HCT116 (cell line): ENCODE measurements at regions not wholly inside any gene's neighbourhood (a gene's known extent, or its start where the extent isn't known, plus 50 kb on each side); places are given as distances from the start of the nearest gene placed in this dataset.

Experiments used
- ATAC-seq: fragments of 200-7000 bp; cut with Tn5 transposase; 2 replicates; pipeline ENCODE4 v1.9.1; 2020; ENCODE audit warnings: mild to moderate bottlenecking, moderate library complexity
- BruUV-seq: library from RNA; stranded (reverse); fragments of 400-500 nt; replicated peaks from 2 replicates; lab custom pipeline; 2021; lab: Mats Ljungman, UMichigan
- CTCF ChIA-PET: fragments of 300-600 bp; sonication (Branson Sonifier 250); formaldehyde crosslinking; loops from one replicate; lab custom pipeline; 2021; ENCODE audit warnings: antibody characterized with exemption; lab: Charles Lee
- POLR2A ChIA-PET: fragments of 300-600, 350-600 bp; sonication (Branson Sonifier 250); formaldehyde crosslinking; loops from one replicate; lab custom pipeline; 2021; ENCODE audit warnings: antibody characterized with exemption; lab: Charles Lee
- RAD21 ChIA-PET, 2 experiments: fragments of 300-600 bp; sonication (Branson Sonifier 250); formaldehyde crosslinking; loops; one replicate each; lab custom pipeline; 2023; ENCODE audit warnings: low total read pairs in 2 of 2; ENCODE audit not compliant: uncharacterized antibody in 2 of 2, unreplicated experiment in 2 of 2, low non-redundant PET in 1 of 2; lab: Charles Lee
- DNase-seq: peaks from one replicate; pipeline ENCODE4 v3.0.0-alpha.2; 2010; ENCODE audit warnings: low read depth, low spot score
- H2AFZ ChIP-seq: fragments of 200-600 bp; shearing (Covaris generic), sonication (generic); 2 replicates; pipeline ENCODE4 v1.6.1; 2017; ENCODE audit warnings: low read depth, mixed run types, mixed read lengths, antibody characterized with exemption, low read length; ENCODE audit not compliant: poor library complexity, severe bottlenecking
- H3K27ac ChIP-seq: 2 replicates; pipeline ENCODE4 v1.5.1; 2012; ENCODE audit warnings: low read depth, low read length
- H3K27me3 ChIP-seq: fragments of 200-600 bp; sonication (generic); 2 replicates; pipeline ENCODE4 v1.6.1; 2016; ENCODE audit warnings: mixed run types, low read length, mixed read lengths; ENCODE audit not compliant: insufficient read depth
- H3K36me3 ChIP-seq, 2 experiments: fragments of 200-500 bp in 1 of 2; fragments of 200-600 bp in 1 of 2; sonication (Bioruptor generic) in 1 of 2; sonication (generic) in 1 of 2; 2 replicates each; pipeline versions ENCODE4 v1.5.1 to v1.6.1; 2014 to 2016; ENCODE audit warnings: low read length in 2 of 2, inconsistent platforms in 1 of 2, mixed read lengths in 1 of 2, mixed run types in 1 of 2; ENCODE audit not compliant: insufficient read depth in 2 of 2, control insufficient read depth in 1 of 2
- H3K4me1 ChIP-seq, 2 experiments: fragments of 200-600 bp in 1 of 2; sonication (generic) in 1 of 2; 2 replicates each; pipeline versions ENCODE4 v1.5.1 to v1.6.1; 2012 to 2017; ENCODE audit warnings: low read length in 2 of 2, inconsistent platforms in 1 of 2, mild to moderate bottlenecking in 1 of 2, mixed read lengths in 1 of 2, mixed run types in 1 of 2, moderate library complexity in 1 of 2; ENCODE audit not compliant: insufficient read depth in 2 of 2, control insufficient read depth in 1 of 2
- H3K4me2 ChIP-seq: fragments of 200-600 bp; sonication (generic); 2 replicates; pipeline ENCODE4 v1.6.1; 2017; ENCODE audit warnings: mixed run types, low read length, mixed read lengths
- H3K4me3 ChIP-seq, 2 experiments: fragments of 200-600 bp in 1 of 2; sonication (generic) in 1 of 2; replicated peaks in 1 of 2; 2 replicates each; pipeline ENCODE4 v1.5.1; 2011 to 2016; ENCODE audit warnings: low read length in 2 of 2, control low read depth in 1 of 2, low read depth in 1 of 2, mild to moderate bottlenecking in 1 of 2, mixed read lengths in 1 of 2, mixed run types in 1 of 2
- H3K79me2 ChIP-seq: fragments of 200-600 bp; sonication (generic); 2 replicates; pipeline ENCODE4 v1.6.1; 2017; ENCODE audit warnings: mild to moderate bottlenecking, mixed run types, low read length, moderate library complexity, mixed read lengths; ENCODE audit not compliant: insufficient read depth
- H3K9ac ChIP-seq: fragments of 200-600 bp; sonication (generic); 2 replicates; pipeline ENCODE4 v1.6.1; 2016; ENCODE audit warnings: low read length, mixed read lengths
- H3K9me2 ChIP-seq: fragments of 200-600 bp; sonication (generic), shearing (Covaris generic); 2 replicates; pipeline ENCODE4 v1.6.1; 2017; ENCODE audit warnings: mixed run types, mild to moderate bottlenecking, moderate library complexity; ENCODE audit not compliant: insufficient read depth
- H3K9me3 ChIP-seq, 2 experiments: fragments of 200-500 bp in 1 of 2; fragments of 200-600 bp in 1 of 2; sonication (Bioruptor generic) in 1 of 2; sonication (generic) in 1 of 2; 2 replicates each; pipeline ENCODE4 v1.6.1; 2014 to 2017; ENCODE audit warnings: low read length in 2 of 2, mixed read lengths in 2 of 2, inconsistent platforms in 1 of 2, low read depth in 1 of 2, mild to moderate bottlenecking in 1 of 2, mixed run types in 1 of 2, moderate library complexity in 1 of 2; ENCODE audit not compliant: control insufficient read depth in 1 of 2, insufficient read depth in 1 of 2
- H4K20me1 ChIP-seq: fragments of 200-600 bp; sonication (generic), shearing (Covaris generic); 2 replicates; pipeline ENCODE4 v1.6.1; 2017; ENCODE audit warnings: mixed run types, mild to moderate bottlenecking, moderate library complexity; ENCODE audit not compliant: insufficient read depth
- CBX3 ChIP-seq: IDR thresholded peaks from 2 replicates; pipeline ENCODE4 v1.6.1; 2012; ENCODE audit warnings: low read depth
- EGR1 ChIP-seq: IDR thresholded peaks from 2 replicates; pipeline ENCODE4 v1.6.1; 2012; ENCODE audit warnings: low read depth
- ELF1 ChIP-seq: IDR thresholded peaks from 2 replicates; pipeline ENCODE4 v1.6.1; 2012; ENCODE audit warnings: low read depth, borderline replicate concordance
- EZH2 ChIP-seq: fragments of 200-600 bp; sonication (generic); IDR thresholded peaks from 2 replicates; pipeline ENCODE4 v1.6.1; 2017; ENCODE audit warnings: antibody characterized with exemption, mixed run types
- EZH2phosphoT487 ChIP-seq: fragments of 200-600 bp; IDR thresholded peaks from 2 replicates; pipeline ENCODE4 v1.6.1; 2018; ENCODE audit warnings: antibody characterized with exemption, borderline replicate concordance
- FOSL1 ChIP-seq: IDR thresholded peaks from 2 replicates; pipeline ENCODE4 v1.6.1; 2012; ENCODE audit warnings: low read depth
- JUND ChIP-seq: IDR thresholded peaks from 2 replicates; pipeline ENCODE4 v1.6.1; 2012
- POLR2A ChIP-seq: IDR thresholded peaks from 2 replicates; pipeline ENCODE4 v1.7.0; 2011; ENCODE audit warnings: borderline replicate concordance; ENCODE audit not compliant: insufficient read depth, insufficient read length; ENCODE audit errors: extremely low read depth
- POLR2AphosphoS5 ChIP-seq: IDR thresholded peaks from 2 replicates; pipeline ENCODE4 v1.6.1; 2011; ENCODE audit warnings: mild to moderate bottlenecking, low read depth, low read length, moderate library complexity
- RAD21 ChIP-seq: IDR thresholded peaks from 2 replicates; pipeline ENCODE4 v1.6.1; 2012; ENCODE audit warnings: low read depth, mild to moderate bottlenecking
- SIN3A ChIP-seq: IDR thresholded peaks from 2 replicates; pipeline ENCODE4 v1.6.1; 2012; ENCODE audit warnings: low read depth
- SRF ChIP-seq: IDR thresholded peaks from 2 replicates; pipeline ENCODE4 v1.6.1; 2012; ENCODE audit warnings: low read depth
- TCF7L2 ChIP-seq: IDR thresholded peaks from 2 replicates; pipeline ENCODE4 v1.7.0; 2011; ENCODE audit warnings: borderline replicate concordance, inconsistent platforms; ENCODE audit not compliant: insufficient read depth, insufficient read length; ENCODE audit errors: extremely low read depth
- YY1 ChIP-seq: IDR thresholded peaks from 2 replicates; pipeline ENCODE4 v1.6.1; 2011; ENCODE audit warnings: low read length, low read depth, moderate library complexity, mild to moderate bottlenecking; ENCODE audit not compliant: insufficient replicate concordance; ENCODE audit errors: extremely low read depth
- ZFX ChIP-seq: fragments of 450-650 bp; IDR thresholded peaks from 2 replicates; pipeline ENCODE4 v1.6.1; 2017
- ZNF274 ChIP-seq: fragments of 200-500 bp; sonication (Bioruptor generic); IDR thresholded peaks from 2 replicates; pipeline ENCODE4 v1.6.1; 2014; ENCODE audit warnings: mild to moderate bottlenecking, low read depth, low read length, inconsistent platforms
- intact Hi-C: fragments of 100-400 bp; cut with micrococcal nuclease; formaldehyde crosslinking; loops from 2 replicates; pipeline ENCODE4 v1.10.0; 2022
- TF ChIP-seq, protein P1 (sequence below): IDR thresholded peaks from 2 replicates; pipeline ENCODE4 v1.6.1; 2011; ENCODE audit warnings: mild to moderate bottlenecking, low read length, moderate library complexity; ENCODE audit not compliant: insufficient replicate concordance; ENCODE audit errors: extremely low read depth
- TF ChIP-seq, protein P2 (sequence below): IDR thresholded peaks from 2 replicates; pipeline ENCODE4 v1.6.1; 2012
- TF ChIP-seq, protein P3 (sequence below), 3 experiments: fragments of 200-600 bp in 1 of 3; sonication (generic) in 1 of 3; IDR thresholded peaks in 2 of 3; conservative IDR thresholded peaks in 1 of 3; 2 replicates each; pipeline ENCODE4 v1.5.1; 2012 to 2017; ENCODE audit warnings: low read depth in 2 of 3, low read length in 2 of 3, antibody characterized with exemption in 1 of 3, borderline replicate concordance in 1 of 3, control low read depth in 1 of 3, mild to moderate bottlenecking in 1 of 3, mixed read lengths in 1 of 3, mixed run types in 1 of 3, moderate library complexity in 1 of 3; ENCODE audit not compliant: insufficient read depth in 1 of 3
- TF ChIP-seq, protein P4 (sequence below): IDR thresholded peaks from 2 replicates; pipeline ENCODE4 v1.6.1; 2012

DNA sequence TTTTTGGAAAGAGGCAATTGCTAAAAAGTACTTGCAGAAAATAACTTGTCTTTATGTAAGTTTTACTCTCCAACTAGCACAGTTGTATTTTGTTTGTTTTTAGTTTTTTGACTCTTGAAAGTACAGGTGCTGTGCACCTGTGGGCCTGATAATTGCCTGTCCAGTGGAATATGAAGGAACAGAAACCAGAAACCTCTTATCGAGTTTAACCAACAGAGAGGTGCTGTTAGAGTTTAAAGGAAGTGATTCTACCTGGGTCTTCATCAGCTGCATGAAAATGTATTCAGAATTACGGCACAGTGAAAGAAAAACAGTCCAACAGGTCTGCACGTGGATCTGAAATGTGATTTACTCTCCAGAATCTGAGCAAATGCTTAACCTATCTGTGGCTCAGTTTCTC, 326.6 kb upstream of the POM121L12 start:
- no peak overlapping the region for H3K9ac ChIP-seq
- CTCF ChIA-PET, result no interaction called here
- DNase-seq (no peak), ATAC-seq (no peak)
- intact Hi-C loops, result no loop called here
- no peaks in the 10 kb centered on the region for H3K27me3 ChIP-seq
- no peaks in the 10 kb centered on the region for H3K9me2 ChIP-seq
- no peaks in the 10 kb centered on the region for H3K36me3 ChIP-seq
- H3K4me3 ChIP-seq, result no peak overlapping the region
- H3K79me2 ChIP-seq, result no peaks in the 10 kb centered on the region
- no peaks in the 10 kb centered on the region for H3K4me1 ChIP-seq
- TF ChIP-seq, protein P1, sequence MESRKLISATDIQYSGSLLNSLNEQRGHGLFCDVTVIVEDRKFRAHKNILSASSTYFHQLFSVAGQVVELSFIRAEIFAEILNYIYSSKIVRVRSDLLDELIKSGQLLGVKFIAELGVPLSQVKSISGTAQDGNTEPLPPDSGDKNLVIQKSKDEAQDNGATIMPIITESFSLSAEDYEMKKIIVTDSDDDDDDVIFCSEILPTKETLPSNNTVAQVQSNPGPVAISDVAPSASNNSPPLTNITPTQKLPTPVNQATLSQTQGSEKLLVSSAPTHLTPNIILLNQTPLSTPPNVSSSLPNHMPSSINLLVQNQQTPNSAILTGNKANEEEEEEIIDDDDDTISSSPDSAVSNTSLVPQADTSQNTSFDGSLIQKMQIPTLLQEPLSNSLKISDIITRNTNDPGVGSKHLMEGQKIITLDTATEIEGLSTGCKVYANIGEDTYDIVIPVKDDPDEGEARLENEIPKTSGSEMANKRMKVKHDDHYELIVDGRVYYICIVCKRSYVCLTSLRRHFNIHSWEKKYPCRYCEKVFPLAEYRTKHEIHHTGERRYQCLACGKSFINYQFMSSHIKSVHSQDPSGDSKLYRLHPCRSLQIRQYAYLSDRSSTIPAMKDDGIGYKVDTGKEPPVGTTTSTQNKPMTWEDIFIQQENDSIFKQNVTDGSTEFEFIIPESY, result no peak
- TF ChIP-seq, protein P2, sequence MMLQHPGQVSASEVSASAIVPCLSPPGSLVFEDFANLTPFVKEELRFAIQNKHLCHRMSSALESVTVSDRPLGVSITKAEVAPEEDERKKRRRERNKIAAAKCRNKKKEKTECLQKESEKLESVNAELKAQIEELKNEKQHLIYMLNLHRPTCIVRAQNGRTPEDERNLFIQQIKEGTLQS, result no peak
- TF ChIP-seq EZH2 (no peak), EGR1 (no peak), JUND (no peak), TCF7L2 (no peak), YY1 (no peak), POLR2AphosphoS5 (no peak), RAD21 (no peak), CBX3 (no peak), SRF (no peak), POLR2A (no peak), ELF1 (no peak), FOSL1 (no peak), ZFX (no peak), ZNF274 (no peak), SIN3A (no peak), EZH2phosphoT487 (no peak)
- TF ChIP-seq, protein P3, sequence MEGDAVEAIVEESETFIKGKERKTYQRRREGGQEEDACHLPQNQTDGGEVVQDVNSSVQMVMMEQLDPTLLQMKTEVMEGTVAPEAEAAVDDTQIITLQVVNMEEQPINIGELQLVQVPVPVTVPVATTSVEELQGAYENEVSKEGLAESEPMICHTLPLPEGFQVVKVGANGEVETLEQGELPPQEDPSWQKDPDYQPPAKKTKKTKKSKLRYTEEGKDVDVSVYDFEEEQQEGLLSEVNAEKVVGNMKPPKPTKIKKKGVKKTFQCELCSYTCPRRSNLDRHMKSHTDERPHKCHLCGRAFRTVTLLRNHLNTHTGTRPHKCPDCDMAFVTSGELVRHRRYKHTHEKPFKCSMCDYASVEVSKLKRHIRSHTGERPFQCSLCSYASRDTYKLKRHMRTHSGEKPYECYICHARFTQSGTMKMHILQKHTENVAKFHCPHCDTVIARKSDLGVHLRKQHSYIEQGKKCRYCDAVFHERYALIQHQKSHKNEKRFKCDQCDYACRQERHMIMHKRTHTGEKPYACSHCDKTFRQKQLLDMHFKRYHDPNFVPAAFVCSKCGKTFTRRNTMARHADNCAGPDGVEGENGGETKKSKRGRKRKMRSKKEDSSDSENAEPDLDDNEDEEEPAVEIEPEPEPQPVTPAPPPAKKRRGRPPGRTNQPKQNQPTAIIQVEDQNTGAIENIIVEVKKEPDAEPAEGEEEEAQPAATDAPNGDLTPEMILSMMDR (IDR thresholded peaks at IDR 0.05 in 2 of 3, conservative IDR thresholded peaks at IDR 0.05 in 1 of 3; ENCODE audit: borderline replicate concordance in 1 of 3, insufficient read depth in 1 of 3, low read depth in 2 of 3, low read length in 2 of 3), result no peak
- TF ChIP-seq, protein P4, sequence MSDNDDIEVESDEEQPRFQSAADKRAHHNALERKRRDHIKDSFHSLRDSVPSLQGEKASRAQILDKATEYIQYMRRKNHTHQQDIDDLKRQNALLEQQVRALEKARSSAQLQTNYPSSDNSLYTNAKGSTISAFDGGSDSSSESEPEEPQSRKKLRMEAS, result no peak
- no peak overlapping the region for H3K27ac ChIP-seq
- POLR2A ChIA-PET, result no interaction called here
- no peaks in the 10 kb centered on the region for H4K20me1 ChIP-seq
- H3K4me2 ChIP-seq, result no peak overlapping the region
- BruUV-seq, result no TSS peak
- H2AFZ ChIP-seq, result no peak overlapping the region
- peaks cover 9 to 23% of the 10 kb centered on the region in 2 experiments; a peak in 2 of 4 replicates for H3K9me3 ChIP-seq
- RAD21 ChIA-PET, result no interaction called here
